GM23338 (cell line): ENCODE measurements at regions not wholly inside any gene's neighbourhood (a gene's known extent, or its start where the extent isn't known, plus 50 kb on each side); places are given as distances from the start of the nearest gene placed in this dataset.

Experiments used
- ATAC-seq: fragments of 200-7000 bp; cut with Tn5 transposase; 3 replicates; pipeline ENCODE4 v1.9.1; 2020
- DNase-seq: peaks from one replicate; pipeline ENCODE4 v3.0.0-alpha.2; 2015; ENCODE audit warnings: low spot score
- H2AFZ ChIP-seq: fragments of 200-600 bp; sonication (generic); 2 replicates; pipeline ENCODE4 v1.8.0; 2016; ENCODE audit warnings: antibody characterized with exemption, mild to moderate bottlenecking, moderate library complexity
- H3F3A ChIP-seq: fragments of 200-600 bp; sonication (generic); replicated peaks from 2 replicates; pipeline ENCODE4 v1.8.0; 2017; ENCODE audit warnings: antibody characterized with exemption, mixed run types, low read depth
- H3K27ac ChIP-seq: fragments of 200-600 bp; sonication (generic); 2 replicates; pipeline ENCODE4 v1.6.1; 2016; ENCODE audit warnings: low read depth
- H3K27me3 ChIP-seq: fragments of 200-600 bp; sonication (generic); 2 replicates; pipeline ENCODE4 v1.8.0; 2016; ENCODE audit warnings: mild to moderate bottlenecking, mixed run types, moderate library complexity; ENCODE audit not compliant: insufficient read depth
- H3K36me3 ChIP-seq: fragments of 200-600 bp; sonication (generic); 2 replicates; pipeline ENCODE4 v1.8.0; 2016; ENCODE audit warnings: mild to moderate bottlenecking; ENCODE audit not compliant: insufficient read depth
- H3K4me1 ChIP-seq: fragments of 200-600 bp; sonication (generic); 2 replicates; pipeline ENCODE4 v1.8.0; 2016; ENCODE audit warnings: mild to moderate bottlenecking, moderate library complexity; ENCODE audit not compliant: insufficient read depth
- H3K4me2 ChIP-seq: fragments of 200-600 bp; sonication (generic); 2 replicates; pipeline ENCODE4 v1.7.1; 2017; ENCODE audit warnings: mixed run types
- H3K4me3 ChIP-seq: fragments of 200-600 bp; sonication (generic); 2 replicates; pipeline ENCODE4 v1.6.1; 2016; ENCODE audit warnings: mixed run types
- H3K79me2 ChIP-seq: fragments of 200-600 bp; sonication (generic); replicated peaks from 2 replicates; pipeline ENCODE4 v1.8.0; 2017; ENCODE audit warnings: mild to moderate bottlenecking; ENCODE audit not compliant: insufficient read depth
- H3K9me2 ChIP-seq: fragments of 200-600 bp; sonication (generic); 2 replicates; pipeline ENCODE4 v1.8.0; 2017; ENCODE audit not compliant: insufficient read depth
- H4K20me1 ChIP-seq: fragments of 200-600 bp; sonication (generic); replicated peaks from 2 replicates; pipeline ENCODE4 v1.8.0; 2017; ENCODE audit warnings: mild to moderate bottlenecking; ENCODE audit not compliant: insufficient read depth
- H3K27ac Mint-ChIP-seq: 2 replicates; pipeline ENCODE4 v1.8.0; 2020; ENCODE audit warnings: inconsistent platforms, mild to moderate bottlenecking, moderate library complexity, mixed read lengths
- H3K27me3 Mint-ChIP-seq: 3 replicates; pipeline ENCODE4 v1.8.0; 2022; ENCODE audit warnings: low read depth, mild to moderate bottlenecking, moderate library complexity, mixed read lengths, inconsistent platforms; ENCODE audit not compliant: insufficient read depth, poor library complexity
- H3K36me3 Mint-ChIP-seq: 3 replicates; pipeline ENCODE4 v1.8.0; 2021; ENCODE audit warnings: low read depth, mild to moderate bottlenecking, inconsistent platforms, moderate library complexity, mixed read lengths
- H3K4me1 Mint-ChIP-seq: 3 replicates; pipeline ENCODE4 v1.8.0; 2020; ENCODE audit warnings: mild to moderate bottlenecking, inconsistent platforms, mixed read lengths
- H3K4me3 Mint-ChIP-seq: 3 replicates; pipeline ENCODE4 v1.8.0; 2021; ENCODE audit warnings: moderate library complexity, mild to moderate bottlenecking, inconsistent platforms, mixed read lengths
- H3K9me3 Mint-ChIP-seq: 3 replicates; pipeline ENCODE4 v1.8.0; 2020; ENCODE audit warnings: moderate library complexity, mild to moderate bottlenecking, inconsistent platforms, mixed read lengths
- CREB1 ChIP-seq: fragments of 250-450 bp; sonication (Bioruptor Pico); IDR thresholded peaks from 2 replicates; pipeline ENCODE4 v1.5.0; 2020; ENCODE audit warnings: low read depth, mild to moderate bottlenecking, moderate library complexity
- EZH2 ChIP-seq: fragments of 200-600 bp; sonication (generic); IDR thresholded peaks from one replicate; pipeline ENCODE4 v1.8.0; 2017; ENCODE audit warnings: antibody characterized with exemption, mild to moderate bottlenecking, low read depth; ENCODE audit not compliant: unreplicated experiment
- EZH2phosphoT487 ChIP-seq: fragments of 200-600 bp; sonication (generic); IDR thresholded peaks from one replicate; pipeline ENCODE4 v1.8.1; 2018; ENCODE audit warnings: antibody characterized with exemption; ENCODE audit not compliant: unreplicated experiment
- JUNB ChIP-seq: IDR thresholded peaks from one replicate; pipeline ENCODE4 v1.6.1; 2016; ENCODE audit warnings: antibody characterized with exemption; ENCODE audit not compliant: unreplicated experiment
- NANOG ChIP-seq: IDR thresholded peaks from 2 replicates; pipeline ENCODE4 v1.6.1; 2016; ENCODE audit warnings: antibody characterized with exemption, borderline replicate concordance
- POLR2AphosphoS5 ChIP-seq: IDR thresholded peaks from 2 replicates; pipeline ENCODE4 v1.6.1; 2016; ENCODE audit warnings: antibody characterized with exemption, low read depth
- STAT1 ChIP-seq: IDR thresholded peaks from one replicate; pipeline ENCODE4 v1.6.1; 2016; ENCODE audit warnings: antibody characterized with exemption; ENCODE audit not compliant: unreplicated experiment
- ZNF114 ChIP-seq: fragments of 250-450 bp; sonication (Bioruptor Pico); IDR thresholded peaks from 2 replicates; pipeline ENCODE4 v1.5.0; 2020; ENCODE audit warnings: mild to moderate bottlenecking, moderate library complexity
- ZNF331 ChIP-seq: fragments of 250-450 bp; sonication (Bioruptor Pico); IDR thresholded peaks from 2 replicates; pipeline ENCODE4 v1.5.0; 2020; ENCODE audit warnings: low read depth, mild to moderate bottlenecking, moderate library complexity
- TF ChIP-seq, protein P1 (sequence below): fragments of 250-450 bp; sonication (Bioruptor Pico); IDR thresholded peaks from 2 replicates; pipeline ENCODE4 v1.5.0; 2020; ENCODE audit warnings: mild to moderate bottlenecking, moderate library complexity
- TF ChIP-seq, protein P2 (sequence below), 2 experiments: fragments of 200-600 bp in 1 of 2; sonication (generic) in 1 of 2; conservative IDR thresholded peaks; 2 replicates each; pipeline versions ENCODE4 v1.5.1 to v1.6.1; 2016 to 2017; ENCODE audit warnings: antibody characterized with exemption in 2 of 2, low read depth in 2 of 2, mild to moderate bottlenecking in 2 of 2, moderate library complexity in 1 of 2
- TF ChIP-seq, protein P3 (sequence below): IDR thresholded peaks from 2 replicates; pipeline ENCODE4 v1.6.1; 2016; ENCODE audit warnings: antibody characterized with exemption
- TF ChIP-seq, protein P4 (sequence below): IDR thresholded peaks from one replicate; pipeline ENCODE4 v1.6.1; 2018; ENCODE audit warnings: antibody characterized with exemption; ENCODE audit not compliant: unreplicated experiment

DNA sequence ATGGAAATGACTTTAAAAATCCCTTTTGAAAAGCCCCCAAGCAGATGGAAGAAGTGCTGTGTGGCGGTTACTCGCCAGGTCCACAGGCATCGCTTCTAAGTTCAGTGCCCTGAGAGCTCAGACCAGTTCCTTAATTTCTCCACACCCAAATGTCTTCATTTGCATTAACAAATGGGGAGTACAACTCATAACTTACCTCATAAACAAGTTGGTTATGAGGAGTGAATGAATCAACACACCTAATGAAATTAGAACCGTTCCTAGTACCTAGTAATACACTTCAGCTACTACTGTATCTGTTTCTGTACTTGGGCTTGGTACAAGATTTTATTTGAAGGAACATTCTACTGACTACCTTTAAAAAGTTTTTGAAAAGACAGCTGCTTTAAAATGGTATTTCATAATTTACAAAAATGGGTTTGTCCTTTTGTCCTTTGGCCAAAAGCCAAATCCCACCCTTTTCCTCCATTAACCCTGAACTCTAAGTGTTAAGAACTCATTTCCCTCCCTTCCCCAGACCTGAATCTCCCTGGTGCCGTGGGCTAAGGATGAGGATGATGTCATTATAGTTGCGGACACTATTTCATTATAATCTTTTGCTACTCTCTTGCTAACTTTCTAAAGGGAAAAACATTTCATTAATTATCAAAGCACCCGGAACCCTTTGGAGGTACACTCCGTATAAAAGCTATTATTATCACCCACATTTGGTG is 221.5 kb upstream of the CELF2 start:
- Histone ChIP-seq H4K20me1 (no peaks in the 10 kb centered on the region), H3K79me2 (no peaks in the 10 kb centered on the region), H3K27me3 (no peaks in the 10 kb centered on the region), H3K27ac (peak overlapping the region; percentile 68), H3K4me2 (peak overlapping the region; percentile 65), H3K4me1 (peaks cover 36% of the 10 kb centered on the region), H3F3A (no peaks in the 10 kb centered on the region), H2AFZ (no peak overlapping the region), H3K9me2 (no peaks in the 10 kb centered on the region), H3K36me3 (no peaks in the 10 kb centered on the region), H3K4me3 (no peak overlapping the region)
- no peak for ATAC-seq
- TF ChIP-seq, protein P1, sequence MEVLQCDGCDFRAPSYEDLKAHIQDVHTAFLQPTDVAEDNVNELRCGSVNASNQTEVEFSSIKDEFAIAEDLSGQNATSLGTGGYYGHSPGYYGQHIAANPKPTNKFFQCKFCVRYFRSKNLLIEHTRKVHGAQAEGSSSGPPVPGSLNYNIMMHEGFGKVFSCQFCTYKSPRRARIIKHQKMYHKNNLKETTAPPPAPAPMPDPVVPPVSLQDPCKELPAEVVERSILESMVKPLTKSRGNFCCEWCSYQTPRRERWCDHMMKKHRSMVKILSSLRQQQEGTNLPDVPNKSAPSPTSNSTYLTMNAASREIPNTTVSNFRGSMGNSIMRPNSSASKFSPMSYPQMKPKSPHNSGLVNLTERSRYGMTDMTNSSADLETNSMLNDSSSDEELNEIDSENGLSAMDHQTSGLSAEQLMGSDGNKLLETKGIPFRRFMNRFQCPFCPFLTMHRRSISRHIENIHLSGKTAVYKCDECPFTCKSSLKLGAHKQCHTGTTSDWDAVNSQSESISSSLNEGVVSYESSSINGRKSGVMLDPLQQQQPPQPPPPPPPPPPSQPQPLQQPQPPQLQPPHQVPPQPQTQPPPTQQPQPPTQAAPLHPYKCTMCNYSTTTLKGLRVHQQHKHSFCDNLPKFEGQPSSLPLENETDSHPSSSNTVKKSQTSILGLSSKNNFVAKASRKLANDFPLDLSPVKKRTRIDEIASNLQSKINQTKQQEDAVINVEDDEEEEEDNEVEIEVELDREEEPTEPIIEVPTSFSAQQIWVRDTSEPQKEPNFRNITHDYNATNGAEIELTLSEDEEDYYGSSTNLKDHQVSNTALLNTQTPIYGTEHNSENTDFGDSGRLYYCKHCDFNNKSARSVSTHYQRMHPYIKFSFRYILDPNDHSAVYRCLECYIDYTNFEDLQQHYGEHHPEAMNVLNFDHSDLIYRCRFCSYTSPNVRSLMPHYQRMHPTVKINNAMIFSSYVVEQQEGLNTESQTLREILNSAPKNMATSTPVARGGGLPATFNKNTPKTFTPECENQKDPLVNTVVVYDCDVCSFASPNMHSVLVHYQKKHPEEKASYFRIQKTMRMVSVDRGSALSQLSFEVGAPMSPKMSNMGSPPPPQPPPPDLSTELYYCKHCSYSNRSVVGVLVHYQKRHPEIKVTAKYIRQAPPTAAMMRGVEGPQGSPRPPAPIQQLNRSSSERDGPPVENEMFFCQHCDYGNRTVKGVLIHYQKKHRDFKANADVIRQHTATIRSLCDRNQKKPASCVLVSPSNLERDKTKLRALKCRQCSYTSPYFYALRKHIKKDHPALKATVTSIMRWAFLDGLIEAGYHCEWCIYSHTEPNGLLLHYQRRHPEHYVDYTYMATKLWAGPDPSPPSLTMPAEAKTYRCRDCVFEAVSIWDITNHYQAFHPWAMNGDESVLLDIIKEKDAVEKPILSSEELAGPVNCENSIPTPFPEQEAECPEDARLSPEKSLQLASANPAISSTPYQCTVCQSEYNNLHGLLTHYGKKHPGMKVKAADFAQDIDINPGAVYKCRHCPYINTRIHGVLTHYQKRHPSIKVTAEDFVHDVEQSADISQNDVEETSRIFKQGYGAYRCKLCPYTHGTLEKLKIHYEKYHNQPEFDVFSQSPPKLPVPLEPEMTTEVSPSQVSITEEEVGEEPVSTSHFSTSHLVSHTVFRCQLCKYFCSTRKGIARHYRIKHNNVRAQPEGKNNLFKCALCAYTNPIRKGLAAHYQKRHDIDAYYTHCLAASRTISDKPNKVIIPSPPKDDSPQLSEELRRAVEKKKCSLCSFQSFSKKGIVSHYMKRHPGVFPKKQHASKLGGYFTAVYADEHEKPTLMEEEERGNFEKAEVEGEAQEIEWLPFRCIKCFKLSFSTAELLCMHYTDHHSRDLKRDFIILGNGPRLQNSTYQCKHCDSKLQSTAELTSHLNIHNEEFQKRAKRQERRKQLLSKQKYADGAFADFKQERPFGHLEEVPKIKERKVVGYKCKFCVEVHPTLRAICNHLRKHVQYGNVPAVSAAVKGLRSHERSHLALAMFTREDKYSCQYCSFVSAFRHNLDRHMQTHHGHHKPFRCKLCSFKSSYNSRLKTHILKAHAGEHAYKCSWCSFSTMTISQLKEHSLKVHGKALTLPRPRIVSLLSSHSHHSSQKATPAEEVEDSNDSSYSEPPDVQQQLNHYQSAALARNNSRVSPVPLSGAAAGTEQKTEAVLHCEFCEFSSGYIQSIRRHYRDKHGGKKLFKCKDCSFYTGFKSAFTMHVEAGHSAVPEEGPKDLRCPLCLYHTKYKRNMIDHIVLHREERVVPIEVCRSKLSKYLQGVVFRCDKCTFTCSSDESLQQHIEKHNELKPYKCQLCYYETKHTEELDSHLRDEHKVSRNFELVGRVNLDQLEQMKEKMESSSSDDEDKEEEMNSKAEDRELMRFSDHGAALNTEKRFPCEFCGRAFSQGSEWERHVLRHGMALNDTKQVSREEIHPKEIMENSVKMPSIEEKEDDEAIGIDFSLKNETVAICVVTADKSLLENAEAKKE (CRISPR knock-in tag): no peak
- TF ChIP-seq ZNF114: no peak
- TF ChIP-seq NANOG: no peak
- no peak for TF ChIP-seq JUNB
- TF ChIP-seq CREB1 (CRISPR knock-in tag): no peak
- TF ChIP-seq, protein P2, sequence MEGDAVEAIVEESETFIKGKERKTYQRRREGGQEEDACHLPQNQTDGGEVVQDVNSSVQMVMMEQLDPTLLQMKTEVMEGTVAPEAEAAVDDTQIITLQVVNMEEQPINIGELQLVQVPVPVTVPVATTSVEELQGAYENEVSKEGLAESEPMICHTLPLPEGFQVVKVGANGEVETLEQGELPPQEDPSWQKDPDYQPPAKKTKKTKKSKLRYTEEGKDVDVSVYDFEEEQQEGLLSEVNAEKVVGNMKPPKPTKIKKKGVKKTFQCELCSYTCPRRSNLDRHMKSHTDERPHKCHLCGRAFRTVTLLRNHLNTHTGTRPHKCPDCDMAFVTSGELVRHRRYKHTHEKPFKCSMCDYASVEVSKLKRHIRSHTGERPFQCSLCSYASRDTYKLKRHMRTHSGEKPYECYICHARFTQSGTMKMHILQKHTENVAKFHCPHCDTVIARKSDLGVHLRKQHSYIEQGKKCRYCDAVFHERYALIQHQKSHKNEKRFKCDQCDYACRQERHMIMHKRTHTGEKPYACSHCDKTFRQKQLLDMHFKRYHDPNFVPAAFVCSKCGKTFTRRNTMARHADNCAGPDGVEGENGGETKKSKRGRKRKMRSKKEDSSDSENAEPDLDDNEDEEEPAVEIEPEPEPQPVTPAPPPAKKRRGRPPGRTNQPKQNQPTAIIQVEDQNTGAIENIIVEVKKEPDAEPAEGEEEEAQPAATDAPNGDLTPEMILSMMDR (conservative IDR thresholded peaks at IDR 0.05; ENCODE audit: low read depth in 2 of 2): no peak
- no peak for TF ChIP-seq EZH2phosphoT487
- no peak for TF ChIP-seq ZNF331 (CRISPR knock-in tag)
- TF ChIP-seq STAT1: no peak
- TF ChIP-seq EZH2: no peak
- TF ChIP-seq, protein P3, sequence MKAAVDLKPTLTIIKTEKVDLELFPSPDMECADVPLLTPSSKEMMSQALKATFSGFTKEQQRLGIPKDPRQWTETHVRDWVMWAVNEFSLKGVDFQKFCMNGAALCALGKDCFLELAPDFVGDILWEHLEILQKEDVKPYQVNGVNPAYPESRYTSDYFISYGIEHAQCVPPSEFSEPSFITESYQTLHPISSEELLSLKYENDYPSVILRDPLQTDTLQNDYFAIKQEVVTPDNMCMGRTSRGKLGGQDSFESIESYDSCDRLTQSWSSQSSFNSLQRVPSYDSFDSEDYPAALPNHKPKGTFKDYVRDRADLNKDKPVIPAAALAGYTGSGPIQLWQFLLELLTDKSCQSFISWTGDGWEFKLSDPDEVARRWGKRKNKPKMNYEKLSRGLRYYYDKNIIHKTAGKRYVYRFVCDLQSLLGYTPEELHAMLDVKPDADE: no peak
- TF ChIP-seq, protein P4, sequence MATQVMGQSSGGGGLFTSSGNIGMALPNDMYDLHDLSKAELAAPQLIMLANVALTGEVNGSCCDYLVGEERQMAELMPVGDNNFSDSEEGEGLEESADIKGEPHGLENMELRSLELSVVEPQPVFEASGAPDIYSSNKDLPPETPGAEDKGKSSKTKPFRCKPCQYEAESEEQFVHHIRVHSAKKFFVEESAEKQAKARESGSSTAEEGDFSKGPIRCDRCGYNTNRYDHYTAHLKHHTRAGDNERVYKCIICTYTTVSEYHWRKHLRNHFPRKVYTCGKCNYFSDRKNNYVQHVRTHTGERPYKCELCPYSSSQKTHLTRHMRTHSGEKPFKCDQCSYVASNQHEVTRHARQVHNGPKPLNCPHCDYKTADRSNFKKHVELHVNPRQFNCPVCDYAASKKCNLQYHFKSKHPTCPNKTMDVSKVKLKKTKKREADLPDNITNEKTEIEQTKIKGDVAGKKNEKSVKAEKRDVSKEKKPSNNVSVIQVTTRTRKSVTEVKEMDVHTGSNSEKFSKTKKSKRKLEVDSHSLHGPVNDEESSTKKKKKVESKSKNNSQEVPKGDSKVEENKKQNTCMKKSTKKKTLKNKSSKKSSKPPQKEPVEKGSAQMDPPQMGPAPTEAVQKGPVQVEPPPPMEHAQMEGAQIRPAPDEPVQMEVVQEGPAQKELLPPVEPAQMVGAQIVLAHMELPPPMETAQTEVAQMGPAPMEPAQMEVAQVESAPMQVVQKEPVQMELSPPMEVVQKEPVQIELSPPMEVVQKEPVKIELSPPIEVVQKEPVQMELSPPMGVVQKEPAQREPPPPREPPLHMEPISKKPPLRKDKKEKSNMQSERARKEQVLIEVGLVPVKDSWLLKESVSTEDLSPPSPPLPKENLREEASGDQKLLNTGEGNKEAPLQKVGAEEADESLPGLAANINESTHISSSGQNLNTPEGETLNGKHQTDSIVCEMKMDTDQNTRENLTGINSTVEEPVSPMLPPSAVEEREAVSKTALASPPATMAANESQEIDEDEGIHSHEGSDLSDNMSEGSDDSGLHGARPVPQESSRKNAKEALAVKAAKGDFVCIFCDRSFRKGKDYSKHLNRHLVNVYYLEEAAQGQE: no peak
- no peak for TF ChIP-seq POLR2AphosphoS5
- Mint-ChIP-seq H3K27me3 (peaks cover 11% of the 10 kb centered on the region), H3K4me3 (no peak overlapping the region), H3K27ac (no peak overlapping the region), H3K4me1 (peaks cover 52% of the 10 kb centered on the region), H3K36me3 (no peaks in the 10 kb centered on the region; the same call in 2 of the 3 replicates), H3K9me3 (peaks cover 4% of the 10 kb centered on the region; the same call in 2 of the 3 replicates)
- DNase-seq: peak; percentile 6
